ENCODE measurements at regions not wholly inside any gene's neighbourhood (a gene's known extent, or its start where the extent isn't known, plus 50 kb on each side); places are given as distances from the start of the nearest gene placed in this dataset.
"Not testable (repeated sequence)": the region's sequence is repeated elsewhere in the genome, so short reads cannot be mapped to it uniquely, and the experiment has no call there.

GRCh38 chr13:80083853-80084676 is 256.9 kb downstream of the SPRY2 start:
- DNase-seq (ENCODE audit: low read depth in 3 of 3, low spot score in 1 of 3) = no peak

- DNase-seq (ENCODE audit: low read depth in 3 of 3, low spot score in 1 of 3) = no peak
These were observed 257.7 kb downstream of the SPRY2 start for GRCh38 chr13:80083081-80083852.

GRCh38 chr13:80082396-80083080 is 258.4 kb downstream of the SPRY2 start:
- no peak for DNase-seq (ENCODE audit: low read depth in 3 of 3, low spot score in 1 of 3)

- no peak for DNase-seq (ENCODE audit: low read depth in 3 of 3, low spot score in 1 of 3)
These were observed 266.1 kb downstream of the SPRY2 start for GRCh38 chr13:80074811-80075210.

GRCh38 chr13:80074143-80074752 is 266.7 kb downstream of the SPRY2 start:
- no peak for DNase-seq (ENCODE audit: low read depth in 3 of 3, low spot score in 1 of 3)

- no peak for DNase-seq (ENCODE audit: low read depth in 3 of 3, low spot score in 1 of 3)
These were observed 268.7 kb downstream of the SPRY2 start for GRCh38 chr13:80072231-80072630.

- DNase-seq (ENCODE audit: low read depth in 3 of 3, low spot score in 1 of 3) = no peak
These were observed 270.8 kb downstream of the SPRY2 start for GRCh38 chr13:80070024-80070703.

- DNase-seq (ENCODE audit: low read depth in 3 of 3, low spot score in 1 of 3) = no peak
These were observed 271.6 kb downstream of the SPRY2 start for GRCh38 chr13:80069374-80069773.

GRCh38 chr13:80065996-80066395 is 274.9 kb downstream of the SPRY2 start:
- no peak for DNase-seq (ENCODE audit: low read depth in 3 of 3, low spot score in 1 of 3)

- not testable (repeated sequence) for DNase-seq (ENCODE audit: low read depth in 3 of 3, low spot score in 1 of 3)
These were observed 278.5 kb downstream of the SPRY2 start for GRCh38 chr13:80062416-80062815.

- DNase-seq (ENCODE audit: low read depth in 3 of 3, low spot score in 1 of 3) = no peak
These were observed 281.1 kb downstream of the SPRY2 start for GRCh38 chr13:80059789-80060188.

- no peak for DNase-seq (ENCODE audit: low read depth in 3 of 3, low spot score in 1 of 3)
These were observed 282.3 kb downstream of the SPRY2 start for GRCh38 chr13:80058626-80059025.

- no peak for DNase-seq (ENCODE audit: low read depth in 3 of 3, low spot score in 1 of 3)
These were observed 285.1 kb downstream of the SPRY2 start for GRCh38 chr13:80055847-80056246.

GRCh38 chr13:80054806-80055205 is 286.1 kb downstream of the SPRY2 start:
- no peak for DNase-seq (ENCODE audit: low read depth in 3 of 3, low spot score in 1 of 3)

GRCh38 chr13:80052286-80052685 is 288.6 kb downstream of the SPRY2 start:
- DNase-seq (ENCODE audit: low read depth in 3 of 3, low spot score in 1 of 3) = no peak

- no peak for DNase-seq (ENCODE audit: low read depth in 3 of 3, low spot score in 1 of 3)
These were observed 290.7 kb downstream of the SPRY2 start for GRCh38 chr13:80050252-80050651.

- peak in 1 of 3 donors; percentile 30 for DNase-seq (ENCODE audit: low read depth in 3 of 3, low spot score in 1 of 3)
These were observed 292.1 kb downstream of the SPRY2 start for GRCh38 chr13:80048802-80049201.

- DNase-seq (ENCODE audit: low read depth in 3 of 3, low spot score in 1 of 3) = no peak
These were observed 292.9 kb downstream of the SPRY2 start for GRCh38 chr13:80048030-80048429.

GRCh38 chr13:80047406-80047805 is 293.5 kb downstream of the SPRY2 start:
- DNase-seq (ENCODE audit: low read depth in 3 of 3, low spot score in 1 of 3) = no peak

- no peak for DNase-seq (ENCODE audit: low read depth in 3 of 3, low spot score in 1 of 3)
These were observed 300.0 kb downstream of the SPRY2 start for GRCh38 chr13:80040981-80041317.

All from stimulated activated CD4-positive, alpha-beta T cell treated with anti-CD3 and anti-CD28 coated beads, TNF-alpha, amount 100 ng/mL, for 1 hour (primary cell).